ENCODE measurements at regions not wholly inside any gene's neighbourhood (a gene's known extent, or its start where the extent isn't known, plus 50 kb on each side); places are given as distances from the start of the nearest gene placed in this dataset.
"Not testable (repeated sequence)": the region's sequence is repeated elsewhere in the genome, so short reads cannot be mapped to it uniquely, and the experiment has no call there.

DNA sequence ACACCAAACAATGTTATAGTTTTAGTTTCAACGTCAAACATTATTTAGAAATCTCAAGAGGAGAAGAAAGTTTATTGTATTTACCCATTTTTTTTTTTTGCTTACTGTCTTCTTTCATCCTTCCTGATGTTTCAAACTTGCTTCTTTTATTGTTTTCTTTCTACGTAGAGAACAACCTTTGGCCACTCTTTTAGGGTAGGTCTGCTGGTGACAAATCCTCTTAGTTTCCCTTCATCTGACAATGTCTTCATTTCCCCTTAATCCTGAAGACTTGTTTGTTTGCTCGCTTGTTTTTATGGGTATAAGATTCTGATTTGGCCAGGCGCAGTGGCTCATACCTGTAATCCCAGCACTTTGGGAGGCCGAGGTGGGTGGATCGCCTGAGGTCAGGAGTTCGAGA lies 89.1 kb downstream of the RHOU start:
- DNase-seq (ENCODE audit: low read depth), result no peak

DNA sequence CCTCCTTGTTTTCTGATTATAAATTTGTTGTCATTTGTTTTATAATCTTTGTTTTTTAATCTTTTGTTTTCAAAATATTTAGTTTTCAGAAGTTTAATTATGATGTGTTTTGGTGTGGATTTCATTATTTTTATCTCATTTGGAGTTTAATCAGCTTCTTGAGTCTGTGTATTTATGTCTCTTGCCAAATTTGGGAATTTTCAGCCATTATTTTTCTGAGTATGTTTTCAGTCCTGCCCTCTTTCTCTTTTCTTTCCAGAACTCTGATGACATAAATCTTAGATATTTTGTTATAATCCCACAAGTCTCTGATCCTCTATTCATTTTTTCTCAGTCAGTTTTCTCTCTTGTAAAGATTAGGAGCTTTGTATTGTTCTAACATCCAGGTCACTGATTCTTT lies 89.8 kb downstream of the RHOU start:
- DNase-seq (ENCODE audit: low read depth), result no peak

DNA sequence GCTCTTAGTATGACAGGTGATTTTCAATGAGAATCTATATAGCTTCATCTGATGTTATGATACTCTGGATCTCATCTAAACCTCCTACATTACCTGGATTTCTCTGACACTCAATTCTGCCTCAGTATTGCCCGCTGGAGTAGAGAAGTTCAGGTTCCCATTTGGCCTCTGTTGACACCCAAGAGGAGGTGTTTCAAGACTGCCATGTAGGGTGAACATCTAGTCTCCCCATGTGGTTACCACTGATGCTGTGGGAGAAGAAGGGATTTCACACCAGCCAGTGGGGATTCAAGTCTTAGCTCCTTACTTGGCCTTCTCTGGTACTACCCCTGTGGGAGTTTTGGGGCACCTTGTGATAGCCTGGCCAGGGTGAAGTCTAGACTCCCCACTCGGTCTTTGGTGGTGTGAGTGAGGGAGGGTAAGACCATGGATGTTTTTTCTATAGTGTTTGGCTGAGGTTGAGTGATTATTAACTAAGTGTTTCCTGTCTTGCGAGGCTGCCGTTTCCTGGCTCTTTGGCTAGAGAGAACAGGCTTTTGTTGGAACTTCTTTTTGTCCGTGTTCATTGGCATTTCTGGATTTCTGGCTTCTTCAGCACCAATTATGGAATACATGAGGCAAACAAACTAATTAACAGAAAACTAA lies 90.7 kb downstream of the RHOU start:
- no peak for DNase-seq (ENCODE audit: low read depth)

DNA sequence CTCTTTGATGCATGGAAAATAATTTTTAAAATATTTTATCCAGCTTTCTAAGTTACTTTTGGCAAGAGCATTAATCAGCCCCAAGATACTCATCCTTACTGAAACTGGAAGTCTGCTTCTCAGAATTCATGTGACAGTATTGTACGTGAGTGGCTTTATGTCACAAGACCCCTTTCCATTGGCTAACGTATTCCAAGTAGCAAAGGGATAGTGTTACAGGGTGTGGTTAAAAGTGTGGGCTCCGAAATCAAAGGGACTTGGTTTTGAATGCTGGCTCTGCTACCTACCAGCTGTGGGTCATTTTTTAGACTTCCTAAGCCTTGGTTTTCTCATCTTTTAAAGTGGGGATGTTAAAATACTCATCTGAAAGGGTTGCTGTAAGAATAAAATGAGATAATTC lies 91.7 kb downstream of the RHOU start:
- DNase-seq (ENCODE audit: low read depth), result no peak

DNA sequence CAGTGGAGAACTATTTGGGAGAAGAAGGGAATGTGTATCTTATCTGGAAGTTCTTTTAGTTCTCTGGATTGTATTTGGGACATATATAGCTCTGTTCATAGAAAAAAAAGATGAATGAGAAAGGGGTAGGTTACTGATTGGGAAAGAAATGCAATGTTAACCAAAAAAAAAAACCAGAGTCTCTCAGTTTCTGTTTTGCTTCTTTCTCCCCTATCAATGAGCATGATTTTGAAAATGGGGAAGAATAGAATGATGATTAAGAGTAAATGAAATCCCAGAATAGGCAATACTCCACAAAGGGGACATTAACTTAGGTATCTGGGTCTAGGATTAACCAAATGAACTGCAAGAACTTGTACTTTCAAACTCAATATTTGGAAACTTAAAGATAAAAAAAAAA lies 92.9 kb downstream of the RHOU start:
- DNase-seq (ENCODE audit: low read depth), result no peak

DNA sequence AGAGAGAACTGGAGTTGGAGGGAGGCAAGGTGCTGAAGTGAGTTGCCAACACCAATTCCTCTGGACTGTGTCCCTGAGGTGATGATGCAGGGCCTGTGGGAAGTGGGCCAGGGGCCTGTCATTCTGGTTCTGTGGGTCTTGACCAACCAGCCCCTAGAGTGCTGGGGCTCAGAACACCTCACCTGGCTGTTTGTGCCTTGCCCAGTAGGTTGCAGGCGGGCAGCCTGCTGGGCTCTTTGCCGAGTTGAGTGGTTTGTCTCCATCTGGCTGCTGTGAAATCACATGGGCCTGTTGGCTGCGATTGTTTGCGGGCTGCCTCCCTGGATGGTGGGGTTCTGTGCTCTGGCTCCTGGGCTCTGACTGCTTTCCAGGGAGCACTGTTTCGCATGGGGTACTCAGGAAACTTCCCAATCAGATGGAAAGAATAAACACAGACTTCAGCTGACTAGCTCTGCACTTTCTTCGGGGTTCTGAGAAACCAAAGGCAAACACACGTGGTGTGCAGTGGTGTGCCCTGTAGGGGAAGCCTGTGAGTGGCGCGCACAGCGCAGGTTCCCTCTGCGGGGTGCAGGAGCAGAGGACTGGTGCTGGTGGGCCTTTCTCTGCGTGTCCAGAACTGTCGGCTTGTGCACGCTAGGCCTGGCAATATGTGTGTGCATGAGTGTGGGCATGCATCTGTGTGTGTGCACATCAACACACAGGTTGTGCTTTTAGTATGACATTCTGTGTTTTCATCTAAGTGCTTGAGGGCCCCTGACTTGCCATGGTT lies 95.1 kb downstream of the RHOU start:
- DNase-seq (ENCODE audit: low read depth), result no peak

DNA sequence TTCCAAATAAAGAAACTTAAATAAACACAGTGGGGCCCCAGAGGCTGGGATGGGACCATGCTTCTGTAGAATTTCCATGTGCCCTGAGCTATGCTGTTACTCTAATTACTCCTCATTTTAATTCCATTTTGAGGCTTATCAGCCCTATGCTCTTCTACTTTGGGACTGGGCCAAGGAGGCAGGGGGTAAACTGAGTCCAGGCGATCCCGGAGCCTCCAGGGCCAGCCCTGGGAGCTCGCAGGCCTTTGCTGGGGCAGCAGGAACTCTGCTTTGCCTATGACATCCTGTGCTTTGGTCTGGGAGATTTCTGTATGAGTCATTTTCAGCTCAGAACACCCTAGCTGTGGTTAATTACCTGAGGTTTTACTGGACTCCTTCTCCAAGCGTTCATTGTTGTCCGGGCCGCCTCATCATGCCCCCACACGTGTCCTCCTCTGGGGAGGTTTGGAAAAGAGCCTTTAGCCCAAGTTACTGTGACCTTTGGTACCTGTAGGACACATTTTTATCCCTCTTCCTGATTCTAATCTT lies 95.7 kb downstream of the RHOU start:
- DNase-seq (ENCODE audit: low read depth), result no peak

DNA sequence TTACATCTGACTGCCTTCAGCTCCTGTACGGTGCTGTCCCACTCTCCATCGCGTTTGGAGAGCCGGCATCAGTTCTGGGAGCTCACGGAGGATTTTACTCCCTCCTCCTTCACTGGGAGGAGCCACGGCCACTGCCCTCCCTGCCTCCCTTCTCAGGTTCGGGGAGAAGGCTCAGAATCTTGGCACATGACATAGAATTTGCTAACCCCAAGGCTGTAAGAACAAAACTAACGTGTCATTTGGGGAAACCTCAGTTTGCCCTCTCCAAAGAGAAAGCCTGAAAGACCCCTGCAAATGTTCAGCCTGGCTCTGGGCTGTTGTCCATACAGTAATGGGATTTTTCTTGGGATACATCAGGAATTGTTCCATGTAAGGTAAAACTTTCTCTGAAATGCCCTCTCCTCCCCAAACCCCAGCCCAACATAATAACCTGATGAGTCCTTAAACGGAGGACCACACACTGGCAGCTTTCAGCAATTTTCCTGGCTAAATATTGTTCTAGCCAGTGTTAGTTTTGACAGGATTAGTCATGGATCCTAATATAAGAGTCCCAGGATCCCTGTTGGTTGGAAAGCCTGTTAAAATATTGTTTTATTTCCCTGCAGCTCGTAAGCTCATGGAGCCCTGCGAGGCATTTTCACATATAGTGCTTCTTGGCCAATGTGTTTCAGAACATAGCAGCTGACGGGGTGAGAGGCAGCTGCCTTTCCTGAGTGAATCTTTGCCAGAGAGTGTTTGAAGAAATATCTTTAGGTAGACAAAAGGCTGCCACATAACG lies 98.8 kb downstream of the RHOU start:
- DNase-seq (ENCODE audit: low read depth), result no peak

DNA sequence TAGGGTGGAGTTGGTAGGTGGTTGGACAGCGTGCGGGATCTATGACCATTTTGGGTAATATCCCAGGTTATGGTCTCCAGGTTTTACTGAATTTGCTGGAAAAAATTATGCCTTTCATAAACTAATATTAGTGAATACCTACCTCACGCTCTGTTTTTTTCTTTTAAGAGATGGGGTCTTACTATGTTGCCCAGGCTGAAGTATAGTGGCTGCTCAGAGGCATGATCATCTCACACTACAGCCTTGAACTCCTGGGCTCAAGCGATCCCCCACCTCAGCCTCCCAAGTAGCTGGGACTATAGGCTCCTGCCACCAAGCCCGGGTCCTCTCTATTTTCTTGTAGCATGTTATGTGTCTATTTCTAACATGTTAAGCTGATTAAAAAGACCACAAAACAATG lies 100.2 kb downstream of the RHOU start:
- DNase-seq (ENCODE audit: low read depth), result no peak

DNA sequence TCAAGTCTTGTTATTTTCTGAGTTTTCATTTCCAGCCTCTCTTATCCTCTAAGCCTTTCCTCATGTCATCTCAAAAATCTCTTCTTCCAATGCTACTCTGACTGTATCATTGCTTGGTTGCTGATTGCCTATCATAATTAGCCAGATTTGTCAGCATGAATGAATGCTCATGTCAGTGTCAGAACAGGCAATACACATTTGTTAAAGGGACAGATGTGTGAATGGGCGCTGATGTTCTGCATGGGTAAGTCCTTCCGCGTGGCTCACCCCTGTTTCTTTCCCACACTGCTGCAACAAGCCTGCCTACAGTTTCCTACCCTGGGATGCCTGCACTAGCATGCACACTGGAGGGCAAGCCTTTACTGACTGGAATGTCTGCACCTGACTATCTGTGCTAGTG lies 100.6 kb downstream of the RHOU start:
- no peak for DNase-seq (ENCODE audit: low read depth)

DNA sequence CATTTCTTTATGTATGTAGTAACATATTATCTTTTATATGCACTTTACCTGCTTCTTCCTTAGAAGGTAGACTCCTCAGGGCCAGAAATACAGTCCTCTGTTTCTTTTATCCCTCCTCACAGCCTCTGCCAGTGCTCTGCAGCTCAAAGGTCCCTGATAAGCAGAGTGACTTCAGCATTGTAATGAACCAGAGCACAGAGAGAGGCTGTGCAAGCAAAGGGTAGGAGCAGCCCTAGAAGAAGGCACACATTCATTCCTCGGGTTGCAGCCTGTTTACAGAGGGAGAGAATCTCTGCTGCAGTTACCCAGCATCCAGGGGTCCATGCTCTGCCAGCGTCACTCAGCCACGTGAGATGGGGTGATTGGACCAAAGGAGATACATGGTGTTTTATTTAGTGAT lies 101.1 kb downstream of the RHOU start:
- no peak for DNase-seq (ENCODE audit: low read depth)

DNA sequence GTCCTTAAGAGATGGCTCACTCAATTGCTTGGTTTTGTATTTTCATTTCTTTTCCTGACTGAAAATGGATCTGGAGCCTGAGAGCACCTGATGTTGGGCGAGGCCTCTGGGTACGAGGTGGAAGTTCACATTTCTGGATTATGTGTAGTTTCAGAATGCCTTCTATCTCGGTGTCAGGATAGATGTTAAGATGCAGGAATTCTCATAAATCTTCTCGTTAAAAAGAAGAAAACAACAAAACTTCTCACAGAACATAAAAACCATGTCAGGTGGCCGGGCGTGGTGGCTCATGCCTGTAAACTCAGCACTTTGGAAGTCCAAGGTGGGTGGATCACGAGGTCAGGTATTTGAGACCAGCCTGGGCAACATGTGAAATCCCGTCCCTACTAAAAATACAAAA lies 101.8 kb downstream of the RHOU start:
- no peak for DNase-seq (ENCODE audit: low read depth)

DNA sequence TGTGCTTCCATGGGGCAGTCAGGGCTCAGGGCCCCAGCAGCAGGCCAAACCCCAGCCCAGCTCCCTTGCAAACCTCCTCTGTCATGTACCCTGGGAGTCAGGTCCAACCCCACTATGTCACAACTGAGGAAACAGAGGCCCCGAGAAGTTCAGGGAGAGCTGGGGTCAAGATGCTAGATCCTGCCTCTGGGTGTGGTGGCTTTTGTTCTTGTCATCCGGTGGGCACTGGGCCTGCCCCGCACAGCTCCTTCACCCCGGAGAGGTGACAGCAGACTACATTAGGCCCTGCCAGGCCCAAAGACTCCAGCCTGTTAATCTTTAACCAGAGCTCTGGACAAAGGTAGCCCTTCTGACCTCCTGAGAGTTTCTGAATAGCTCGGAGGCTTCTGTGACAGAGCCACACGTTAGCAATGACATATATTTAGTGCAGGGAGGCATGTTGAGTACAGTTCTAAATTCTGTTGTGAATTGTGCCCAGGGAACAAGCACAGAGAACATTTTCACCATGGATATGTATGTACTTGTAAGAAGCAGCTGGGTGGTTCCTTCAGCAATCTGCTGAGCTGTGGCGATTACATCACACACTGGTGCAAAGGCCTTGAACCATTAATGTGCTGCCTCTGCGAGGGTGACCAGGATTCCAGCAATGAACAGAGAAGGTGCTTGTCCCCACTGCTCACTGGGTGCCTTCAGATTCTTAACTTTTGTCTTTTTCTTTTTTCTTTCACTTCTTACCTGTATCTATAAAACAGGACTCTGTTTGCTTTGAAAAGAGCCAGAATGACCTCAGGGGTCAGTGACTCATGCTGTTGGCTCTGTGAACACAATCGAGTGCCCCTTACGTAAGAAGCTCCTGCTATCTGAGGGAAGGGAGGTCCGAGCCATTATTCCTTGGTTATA lies 102.8 kb downstream of the RHOU start:
- DNase-seq (ENCODE audit: low read depth), result no peak

DNA sequence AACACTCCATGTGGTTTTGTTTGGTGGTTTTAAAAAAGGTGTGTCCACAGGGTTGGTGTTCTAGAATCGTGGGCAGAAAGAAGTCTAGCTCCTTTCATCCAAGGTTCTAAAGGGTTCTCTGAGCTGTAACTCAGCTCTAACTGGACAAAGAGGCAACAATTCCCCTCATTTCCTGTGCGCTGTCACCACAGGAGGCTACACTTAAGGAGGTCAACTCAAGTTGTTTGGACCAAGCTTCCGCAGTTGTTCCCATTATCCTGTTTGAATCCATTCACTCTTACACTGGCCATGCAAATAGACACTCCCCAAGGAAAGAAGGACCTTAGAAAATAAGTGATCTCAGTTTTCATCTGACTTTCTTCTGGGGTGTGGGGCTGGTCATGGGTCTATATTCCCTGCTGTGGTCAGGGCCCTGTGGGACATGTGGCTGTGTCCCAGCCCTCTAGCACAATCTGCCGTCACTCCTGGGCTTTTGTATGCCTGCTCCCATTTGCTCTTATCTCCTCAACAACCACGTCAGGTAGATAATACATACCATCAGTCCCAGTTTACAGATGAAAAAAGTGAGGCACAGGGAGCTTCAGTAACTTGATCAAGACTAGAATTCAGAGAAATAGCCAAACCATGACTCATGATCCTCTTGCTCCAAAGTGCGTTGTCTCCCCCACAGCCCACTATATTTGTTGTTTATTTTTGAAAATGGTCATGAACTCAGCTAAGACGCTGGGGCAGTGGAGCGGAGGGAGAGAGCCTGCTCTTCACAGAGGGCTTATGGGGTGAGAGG lies 103.6 kb downstream of the RHOU start:
- no peak for DNase-seq (ENCODE audit: low read depth)

DNA sequence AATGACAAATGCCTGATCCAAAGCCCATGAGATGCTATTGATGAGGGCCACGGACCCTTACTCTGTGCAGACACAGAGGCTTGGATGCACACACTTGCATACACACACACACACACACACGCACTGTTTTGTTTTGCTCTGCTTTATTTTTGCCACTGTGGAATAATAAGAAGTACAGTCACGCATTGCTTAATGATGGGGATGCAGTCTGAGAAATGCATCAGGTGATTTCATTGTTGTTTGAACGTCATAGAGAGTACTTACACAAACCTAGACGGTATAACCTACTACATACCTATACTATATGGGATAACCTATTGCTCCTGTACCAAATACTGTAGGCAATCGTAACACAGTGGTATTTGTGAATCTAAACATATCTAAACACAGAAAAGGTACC lies 104.4 kb downstream of the RHOU start:
- no peak for DNase-seq (ENCODE audit: low read depth)

DNA sequence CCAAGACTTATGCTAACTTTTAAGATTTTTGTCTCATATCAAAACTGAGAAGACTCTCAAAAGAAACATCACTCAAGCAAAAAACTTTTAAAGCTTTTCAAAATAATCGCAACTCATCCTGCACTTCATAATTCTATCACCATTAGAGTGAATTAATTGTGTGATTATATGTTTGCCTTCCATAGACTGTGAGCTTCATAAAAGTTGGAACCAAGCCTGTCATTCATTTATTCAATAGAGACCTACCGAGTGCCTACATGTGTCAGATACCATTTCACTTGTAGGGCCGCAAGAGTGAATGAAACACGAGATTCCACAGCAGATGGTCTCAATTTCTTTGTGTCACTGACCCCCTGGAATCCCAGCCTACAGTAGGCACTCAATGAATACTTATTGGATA lies 106.4 kb downstream of the RHOU start:
- no peak for DNase-seq (ENCODE audit: low read depth)

DNA sequence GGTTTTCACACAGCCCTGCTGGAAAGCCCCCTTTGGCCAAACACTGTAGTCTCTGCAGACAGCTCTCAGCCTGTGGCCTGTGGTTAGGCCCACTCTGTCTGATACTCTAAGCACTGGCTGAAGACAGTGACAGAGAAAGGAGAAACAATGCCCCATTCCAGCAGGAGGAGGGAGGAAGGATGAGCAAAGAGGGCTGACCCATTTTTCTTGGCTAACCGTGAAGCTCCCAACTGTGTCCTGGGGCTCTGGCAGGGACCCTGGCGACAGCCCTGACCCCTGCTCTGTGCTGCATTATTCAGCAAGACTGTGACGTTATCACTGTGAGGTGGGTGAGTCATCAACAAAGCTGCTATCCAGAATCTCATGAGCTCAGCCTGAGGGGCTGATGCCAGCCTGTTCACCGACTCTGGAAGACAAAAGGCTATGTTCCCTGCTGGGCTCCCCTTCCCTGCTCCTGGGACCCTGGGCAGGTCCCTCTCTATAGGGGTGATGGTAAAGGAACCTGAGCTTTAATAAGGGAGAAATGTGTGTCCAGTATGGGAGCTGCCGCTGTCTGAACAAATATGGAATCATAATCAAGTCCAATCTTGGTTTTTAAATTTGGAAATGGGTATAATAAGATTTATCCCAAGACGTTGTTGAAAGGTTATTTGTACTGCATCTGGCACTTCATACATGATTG lies 107.0 kb downstream of the RHOU start:
- no peak for DNase-seq (ENCODE audit: low read depth)

DNA sequence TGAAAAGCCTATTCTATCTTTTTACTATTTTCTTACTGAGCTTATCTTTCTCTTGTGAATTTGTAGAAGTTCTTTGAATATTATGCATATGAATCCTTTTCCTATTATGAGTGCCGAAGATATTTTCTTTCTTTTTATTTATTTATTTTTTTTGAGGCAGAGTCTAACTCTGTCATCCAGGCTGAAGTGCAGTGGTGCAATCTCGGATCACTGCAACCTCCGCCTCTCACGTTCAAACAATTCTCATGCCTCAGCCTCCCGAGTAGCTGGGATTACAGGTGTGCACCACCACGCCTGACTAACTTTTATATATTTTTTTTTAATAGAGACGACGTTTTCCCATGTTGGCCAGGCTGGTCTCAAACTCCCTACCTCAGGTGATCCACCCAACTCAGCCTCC lies 109.8 kb downstream of the RHOU start:
- no peak for DNase-seq (ENCODE audit: low read depth)

DNA sequence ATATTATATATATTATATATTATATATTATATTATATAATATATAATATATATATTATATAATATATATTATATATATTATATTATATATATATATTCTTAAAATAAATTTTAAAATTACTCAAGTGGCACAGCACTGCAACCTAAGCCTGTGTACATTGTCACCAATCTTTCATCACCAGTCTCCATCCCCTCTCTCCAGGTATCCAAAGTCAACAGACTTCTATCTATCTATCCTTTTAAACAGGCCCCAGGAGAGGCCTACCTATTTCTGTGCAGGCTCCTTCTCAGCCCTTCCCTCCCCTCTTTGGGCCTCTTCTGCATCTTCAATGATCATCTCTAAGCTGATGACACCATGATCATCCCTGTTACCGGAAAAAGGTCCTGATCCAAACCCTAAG lies 111.7 kb downstream of the RHOU start:
- DNase-seq (ENCODE audit: low read depth), result no peak

DNA sequence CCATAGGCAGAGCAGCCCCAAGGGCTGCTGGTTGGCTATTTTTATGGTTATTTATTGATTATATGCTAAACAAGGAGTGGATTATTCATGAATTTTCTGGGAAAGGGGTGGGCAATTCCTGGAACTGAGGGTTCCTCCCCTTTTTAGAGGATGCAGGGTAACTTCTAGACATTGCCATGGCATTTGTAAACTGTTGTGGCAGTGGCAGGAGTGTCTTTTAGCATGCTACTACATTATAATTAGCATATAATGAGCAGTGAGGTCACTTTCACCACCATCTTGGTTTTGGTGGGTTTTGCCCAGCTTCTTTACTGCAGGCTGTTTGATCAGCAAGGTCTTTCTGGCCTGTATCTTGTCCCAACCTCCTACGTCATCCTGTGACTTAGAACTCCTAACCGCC lies 112.2 kb downstream of the RHOU start:
- not testable (repeated sequence) for DNase-seq (ENCODE audit: low read depth)
